ENCODE measurements at regions not wholly inside any gene's neighbourhood (a gene's known extent, or its start where the extent isn't known, plus 50 kb on each side); places are given as distances from the start of the nearest gene placed in this dataset.

GRCh38 chr1:181998858-181999257, 62.7 kb downstream of the ZNF648 start:
- H3K36me3 ChIP-seq (ENCODE audit: insufficient read depth, low read length), result no peaks in the 10 kb centered on the region
- ChIA-PET POLR2A (no interaction called here), CTCF (no interaction called here)
- H3K4me1 Mint-ChIP-seq (ENCODE audit: low read depth), result no peaks in the 10 kb centered on the region
- H3K36me3 Mint-ChIP-seq (ENCODE audit: low read depth), result no peaks in the 10 kb centered on the region
- DNase-seq (no peak), ATAC-seq (ENCODE audit: poor library complexity) (no peak)
- no peak for TF ChIP-seq CTCF (IDR thresholded peaks at IDR 0.05)
- H3K4me3 Mint-ChIP-seq, result no peak overlapping the region
- H3K4me3 ChIP-seq (ENCODE audit: low read length), result no peak overlapping the region
- no peaks in the 10 kb centered on the region for H3K9me3 Mint-ChIP-seq
- peaks cover 56% of the 10 kb centered on the region for H3K27me3 Mint-ChIP-seq
- no peak overlapping the region for H3K27ac Mint-ChIP-seq
- peaks cover 0 to 5% of the 10 kb centered on the region in 2 experiments for H3K27me3 ChIP-seq (ENCODE audit: control insufficient read depth in 1 of 2, insufficient read depth in 2 of 2, low read length in 2 of 2)
- intact Hi-C loops (cut with DNase I, micrococcal nuclease), result no loop called here
- H3K9me3 ChIP-seq (ENCODE audit: control insufficient read depth in 1 of 2, insufficient read depth in 1 of 2, low read length in 2 of 2), result no peaks in the 10 kb centered on the region
- no peak overlapping the region for H3K27ac ChIP-seq (ENCODE audit: low read depth in 1 of 2, low read length in 2 of 2)
- H3K4me1 ChIP-seq (ENCODE audit: insufficient read depth, low read length), result no peaks in the 10 kb centered on the region

GRCh38 chr1:181992072-181992471, 69.4 kb downstream of the ZNF648 start:
- Mint-ChIP-seq H3K4me1 (ENCODE audit: low read depth) (no peaks in the 10 kb centered on the region), H3K36me3 (ENCODE audit: low read depth) (no peaks in the 10 kb centered on the region), H3K9me3 (no peaks in the 10 kb centered on the region), H3K27ac (no peak overlapping the region), H3K27me3 (peaks cover 18% of the 10 kb centered on the region), H3K4me3 (no peak overlapping the region)
- CTCF ChIA-PET, result no interaction called here
- Histone ChIP-seq H3K4me3 (ENCODE audit: low read length) (no peak overlapping the region), H3K36me3 (ENCODE audit: insufficient read depth, low read length) (no peaks in the 10 kb centered on the region), H3K27me3 (ENCODE audit: control insufficient read depth in 1 of 2, insufficient read depth in 2 of 2, low read length in 2 of 2) (no peaks in the 10 kb centered on the region), H3K9me3 (ENCODE audit: control insufficient read depth in 1 of 2, insufficient read depth in 1 of 2, low read length in 2 of 2) (no peaks in the 10 kb centered on the region), H3K4me1 (ENCODE audit: insufficient read depth, low read length) (no peaks in the 10 kb centered on the region), H3K27ac (ENCODE audit: low read depth in 1 of 2, low read length in 2 of 2) (no peak overlapping the region)
- ATAC-seq (ENCODE audit: poor library complexity) (no peak), DNase-seq (no peak)
- intact Hi-C loops (cut with DNase I, micrococcal nuclease), result no loop called here
- TF ChIP-seq CTCF (IDR thresholded peaks at IDR 0.05), result no peak
- POLR2A ChIA-PET, result no interaction called here

- Mint-ChIP-seq H3K27ac (no peak overlapping the region), H3K36me3 (ENCODE audit: low read depth) (no peaks in the 10 kb centered on the region), H3K9me3 (no peaks in the 10 kb centered on the region), H3K27me3 (peaks cover 21% of the 10 kb centered on the region), H3K4me3 (no peak overlapping the region), H3K4me1 (ENCODE audit: low read depth) (no peaks in the 10 kb centered on the region)
- Histone ChIP-seq H3K36me3 (ENCODE audit: insufficient read depth, low read length) (no peaks in the 10 kb centered on the region), H3K9me3 (ENCODE audit: control insufficient read depth in 1 of 2, insufficient read depth in 1 of 2, low read length in 2 of 2) (no peaks in the 10 kb centered on the region), H3K4me1 (ENCODE audit: insufficient read depth, low read length) (no peaks in the 10 kb centered on the region), H3K4me3 (ENCODE audit: low read length) (no peak overlapping the region), H3K27ac (ENCODE audit: low read depth in 1 of 2, low read length in 2 of 2) (no peak overlapping the region), H3K27me3 (ENCODE audit: control insufficient read depth in 1 of 2, insufficient read depth in 2 of 2, low read length in 2 of 2) (no peaks in the 10 kb centered on the region)
- no peak for TF ChIP-seq CTCF (IDR thresholded peaks at IDR 0.05)
- DNase-seq (no peak), ATAC-seq (ENCODE audit: poor library complexity) (no peak)
- ChIA-PET CTCF (no interaction called here), POLR2A (no interaction called here)
- intact Hi-C loops (cut with DNase I, micrococcal nuclease), result no loop called here
Observed at GRCh38 chr1:181990728-181991127, 70.8 kb downstream of the ZNF648 start.
